IPS-NIHi7 (cell line): ENCODE measurements at regions not wholly inside any gene's neighbourhood (a gene's known extent, or its start where the extent isn't known, plus 50 kb on each side); places are given as distances from the start of the nearest gene placed in this dataset.
"Not testable (repeated sequence)": the region's sequence is repeated elsewhere in the genome, so short reads cannot be mapped to it uniquely, and the experiment has no call there.

Experiments used
- DNase-seq: peaks from one replicate; pipeline ENCODE4 v3.0.0; 2012; ENCODE audit warnings: mixed read lengths; ENCODE audit errors: extremely low spot score

GRCh38 chr6:167690167-167690922 is 136.4 kb upstream of the AFDN start:
- DNase-seq = not testable (repeated sequence)

GRCh38 chr6:167690931-167691330 is 135.8 kb upstream of the AFDN start:
- DNase-seq = no peak

GRCh38 chr6:167691533-167692312 is 135.0 kb upstream of the AFDN start:
- DNase-seq = no peak

- DNase-seq = not testable (repeated sequence)
Observed at GRCh38 chr6:167693478-167693877, 133.2 kb upstream of the AFDN start.

- DNase-seq = no peak
Observed at GRCh38 chr6:167695831-167696230, 130.9 kb upstream of the AFDN start.

GRCh38 chr6:167696296-167696695 is 130.4 kb upstream of the AFDN start:
- no peak for DNase-seq

- no peak for DNase-seq
Observed at GRCh38 chr6:167697316-167697715, 129.4 kb upstream of the AFDN start.

GRCh38 chr6:167698540-167698939 is 128.2 kb upstream of the AFDN start:
- no peak for DNase-seq

GRCh38 chr6:167699141-167699931 is 127.4 kb upstream of the AFDN start:
- no peak for DNase-seq

- DNase-seq = no peak
Observed at GRCh38 chr6:167700199-167700598, 126.5 kb upstream of the AFDN start.

GRCh38 chr6:167701010-167701409 is 125.7 kb upstream of the AFDN start:
- DNase-seq = no peak

- DNase-seq = no peak
Observed at GRCh38 chr6:167702241-167702827, 124.4 kb upstream of the AFDN start.

- no peak for DNase-seq
Observed at GRCh38 chr6:167703347-167703746, 123.4 kb upstream of the AFDN start.

GRCh38 chr6:167703781-167704180 is 122.9 kb upstream of the AFDN start:
- no peak for DNase-seq

- DNase-seq = no peak
Observed at GRCh38 chr6:167704396-167704901, 122.3 kb upstream of the AFDN start.

- no peak for DNase-seq
Observed at GRCh38 chr6:167705211-167705750, 121.4 kb upstream of the AFDN start.

- no peak for DNase-seq
Observed at GRCh38 chr6:167706313-167707109, 120.2 kb upstream of the AFDN start.

- DNase-seq = no peak
Observed at GRCh38 chr6:167707686-167708500, 118.8 kb upstream of the AFDN start.

- no peak for DNase-seq
Observed at GRCh38 chr6:167708501-167709094, 118.1 kb upstream of the AFDN start.
